ENCODE measurements at regions not wholly inside any gene's neighbourhood (a gene's known extent, or its start where the extent isn't known, plus 50 kb on each side); places are given as distances from the start of the nearest gene placed in this dataset.
"Not testable (repeated sequence)": the region's sequence is repeated elsewhere in the genome, so short reads cannot be mapped to it uniquely, and the experiment has no call there.

DNA sequence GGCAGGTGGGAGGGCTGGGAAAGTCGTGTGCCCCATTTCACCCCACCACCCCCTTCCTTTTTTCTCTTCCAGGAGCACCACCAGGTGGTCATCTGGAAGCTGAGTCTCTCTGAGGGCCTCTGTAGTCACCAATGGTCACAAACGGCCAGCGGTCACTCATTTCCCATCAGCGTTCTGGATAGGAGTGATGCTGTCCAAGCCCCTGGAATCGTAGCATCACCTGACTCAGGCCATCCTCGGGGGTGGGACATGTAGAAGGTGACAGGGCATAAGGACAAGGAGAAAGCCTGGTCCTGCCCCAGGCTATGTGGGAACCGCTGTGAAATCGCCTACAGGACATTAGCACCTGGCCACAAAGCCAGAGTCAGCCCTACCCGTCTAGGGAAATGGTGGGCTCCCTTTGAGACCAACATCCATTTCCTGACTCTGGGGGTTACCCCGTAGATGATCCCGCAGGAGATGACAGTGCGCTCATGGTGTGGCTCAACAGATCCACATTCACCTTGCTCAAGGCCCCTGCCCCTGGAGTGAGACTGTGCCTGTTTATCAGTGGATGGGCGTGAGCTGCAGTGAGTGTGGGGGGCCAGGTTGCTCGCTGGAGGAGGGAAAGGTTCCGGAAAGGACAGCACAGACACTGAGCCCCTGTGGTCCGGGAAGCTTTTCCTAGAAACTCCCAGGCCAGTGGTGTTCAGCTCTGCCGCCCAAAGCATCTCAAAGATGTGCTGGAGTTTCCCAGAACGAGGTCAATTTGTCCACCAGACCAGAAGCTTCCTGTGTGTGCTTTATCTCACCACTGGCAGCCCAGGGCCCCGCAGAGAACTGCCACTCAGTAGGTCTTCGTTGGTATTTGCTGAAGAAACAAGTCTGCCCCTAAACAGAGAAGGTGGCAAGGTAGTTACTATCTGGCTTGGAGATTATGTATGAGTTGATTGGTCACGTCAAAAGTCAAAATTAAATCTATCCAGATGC is 61.1 kb upstream of the UNC5A start:
- DNase-seq (ENCODE audit: unreplicated experiment), result no peak
- peaks cover 6% of the 10 kb centered on the region for H3K4me1 Mint-ChIP-seq (ENCODE audit: insufficient read depth, unreplicated experiment)
- H3K4me3 Mint-ChIP-seq (ENCODE audit: unreplicated experiment), result no peak overlapping the region
- no TSS peak for BruUV-seq (replicated peaks)
- intact Hi-C loops (cut with micrococcal nuclease), result no loop called here
- POLR2A ChIA-PET, result interaction anchor here (0.6 to 0.7 kb wide), 2 partner anchors 17 to 243 kb away, joined by 3 to 4 read pairs; no protein-coding TSS in a partner anchor
- H3K27me3 Mint-ChIP-seq (ENCODE audit: insufficient read depth, unreplicated experiment), result peaks cover 59% of the 10 kb centered on the region
- H3K36me3 Mint-ChIP-seq (ENCODE audit: insufficient read depth, unreplicated experiment), result no peaks in the 10 kb centered on the region
- CTCF ChIA-PET, result interaction anchor here (0.6 kb wide), 1 partner anchor 8 kb away, joined by 5 read pairs; no protein-coding TSS in a partner anchor
- no peak overlapping the region for H3K27ac Mint-ChIP-seq (ENCODE audit: low read depth, unreplicated experiment)
- TF ChIP-seq, protein P1, sequence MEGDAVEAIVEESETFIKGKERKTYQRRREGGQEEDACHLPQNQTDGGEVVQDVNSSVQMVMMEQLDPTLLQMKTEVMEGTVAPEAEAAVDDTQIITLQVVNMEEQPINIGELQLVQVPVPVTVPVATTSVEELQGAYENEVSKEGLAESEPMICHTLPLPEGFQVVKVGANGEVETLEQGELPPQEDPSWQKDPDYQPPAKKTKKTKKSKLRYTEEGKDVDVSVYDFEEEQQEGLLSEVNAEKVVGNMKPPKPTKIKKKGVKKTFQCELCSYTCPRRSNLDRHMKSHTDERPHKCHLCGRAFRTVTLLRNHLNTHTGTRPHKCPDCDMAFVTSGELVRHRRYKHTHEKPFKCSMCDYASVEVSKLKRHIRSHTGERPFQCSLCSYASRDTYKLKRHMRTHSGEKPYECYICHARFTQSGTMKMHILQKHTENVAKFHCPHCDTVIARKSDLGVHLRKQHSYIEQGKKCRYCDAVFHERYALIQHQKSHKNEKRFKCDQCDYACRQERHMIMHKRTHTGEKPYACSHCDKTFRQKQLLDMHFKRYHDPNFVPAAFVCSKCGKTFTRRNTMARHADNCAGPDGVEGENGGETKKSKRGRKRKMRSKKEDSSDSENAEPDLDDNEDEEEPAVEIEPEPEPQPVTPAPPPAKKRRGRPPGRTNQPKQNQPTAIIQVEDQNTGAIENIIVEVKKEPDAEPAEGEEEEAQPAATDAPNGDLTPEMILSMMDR (IDR thresholded peaks at IDR 0.05; ENCODE audit: unreplicated experiment), result no peak
- peaks cover 6% of the 10 kb centered on the region for H3K9me3 Mint-ChIP-seq (ENCODE audit: unreplicated experiment)

DNA sequence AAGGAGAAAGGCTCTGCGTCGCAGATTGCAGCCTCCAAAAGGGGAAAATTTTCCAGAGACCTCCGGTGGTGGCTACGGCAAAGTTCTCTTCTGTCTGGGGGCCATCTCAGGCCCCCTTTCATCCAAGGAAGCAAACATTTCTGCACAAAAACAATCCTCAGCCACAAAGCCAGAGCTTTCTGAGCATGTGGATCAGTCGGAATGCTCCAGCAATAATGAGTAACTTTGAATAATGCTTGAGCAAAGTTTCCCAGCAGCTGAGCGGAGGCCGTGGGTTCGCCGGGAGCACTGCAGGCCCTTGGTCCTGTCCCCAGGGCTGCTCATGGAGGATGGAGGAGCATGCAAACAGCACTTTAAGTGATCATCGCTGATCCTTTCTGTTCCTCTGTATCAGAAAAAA is 60.2 kb upstream of the UNC5A start:
- H3K27ac Mint-ChIP-seq (ENCODE audit: low read depth, unreplicated experiment), result no peak overlapping the region
- BruUV-seq (replicated peaks), result no TSS peak
- H3K4me3 Mint-ChIP-seq (ENCODE audit: unreplicated experiment), result no peak overlapping the region
- no peaks in the 10 kb centered on the region for H3K36me3 Mint-ChIP-seq (ENCODE audit: insufficient read depth, unreplicated experiment)
- POLR2A ChIA-PET, result interaction anchor here (0.7 kb wide), 1 partner anchor 16 kb away, joined by 3 read pairs; no protein-coding TSS in a partner anchor
- H3K9me3 Mint-ChIP-seq (ENCODE audit: unreplicated experiment), result peaks cover 15% of the 10 kb centered on the region
- TF ChIP-seq, protein P1 (IDR thresholded peaks at IDR 0.05; ENCODE audit: unreplicated experiment), result no peak
- CTCF ChIA-PET, result interaction anchor here (1.1 to 1.7 kb wide), 2 partner anchors 91 to 92 kb away, joined by 3 to 4 read pairs; no protein-coding TSS in a partner anchor
- peaks cover 6% of the 10 kb centered on the region for H3K4me1 Mint-ChIP-seq (ENCODE audit: insufficient read depth, unreplicated experiment)
- DNase-seq (ENCODE audit: unreplicated experiment), result no peak
- H3K27me3 Mint-ChIP-seq (ENCODE audit: insufficient read depth, unreplicated experiment), result peaks cover 59% of the 10 kb centered on the region
- intact Hi-C loops (cut with micrococcal nuclease), result no loop called here

DNA sequence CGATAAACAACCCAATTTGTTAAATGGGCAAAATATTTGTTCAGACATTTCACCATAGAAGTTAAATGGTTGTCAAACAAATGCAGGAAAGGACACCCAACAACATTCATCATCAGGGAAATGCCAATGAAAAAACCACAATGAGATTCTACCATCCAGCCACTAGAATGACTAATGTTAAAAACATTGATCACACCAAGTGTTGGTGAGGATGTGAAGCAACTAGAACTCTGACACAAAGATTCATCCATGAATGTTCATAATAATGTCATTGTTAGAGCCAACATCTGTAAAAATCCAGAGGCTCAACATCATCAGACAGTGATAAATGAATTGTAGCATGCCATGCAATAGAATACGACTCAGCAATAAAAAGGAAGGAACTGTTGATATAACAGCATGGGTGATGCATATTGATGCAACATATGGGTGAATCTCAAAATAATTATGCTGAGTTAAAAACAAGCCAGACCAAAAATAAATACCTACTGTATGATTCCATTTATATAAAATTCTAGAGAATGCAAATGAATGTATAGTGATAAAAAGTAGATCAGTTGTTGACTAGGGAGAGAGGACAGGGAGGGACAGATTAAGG is 55.9 kb upstream of the UNC5A start:
- CTCF ChIA-PET, result interaction anchor here (0.8 kb wide), 1 partner anchor 12 kb away, joined by 3 read pairs; no protein-coding TSS in a partner anchor
- Mint-ChIP-seq H3K4me3 (ENCODE audit: unreplicated experiment) (no peak overlapping the region), H3K36me3 (ENCODE audit: insufficient read depth, unreplicated experiment) (no peaks in the 10 kb centered on the region), H3K9me3 (ENCODE audit: unreplicated experiment) (peaks cover 29% of the 10 kb centered on the region), H3K27ac (ENCODE audit: low read depth, unreplicated experiment) (no peak overlapping the region), H3K27me3 (ENCODE audit: insufficient read depth, unreplicated experiment) (peaks cover 68% of the 10 kb centered on the region), H3K4me1 (ENCODE audit: insufficient read depth, unreplicated experiment) (no peaks in the 10 kb centered on the region)
- intact Hi-C loops (cut with micrococcal nuclease), result no loop called here
- no peak for DNase-seq (ENCODE audit: unreplicated experiment)
- BruUV-seq (replicated peaks), result no TSS peak
- TF ChIP-seq, protein P1 (IDR thresholded peaks at IDR 0.05; ENCODE audit: unreplicated experiment), result no peak
- POLR2A ChIA-PET, result no interaction called here

DNA sequence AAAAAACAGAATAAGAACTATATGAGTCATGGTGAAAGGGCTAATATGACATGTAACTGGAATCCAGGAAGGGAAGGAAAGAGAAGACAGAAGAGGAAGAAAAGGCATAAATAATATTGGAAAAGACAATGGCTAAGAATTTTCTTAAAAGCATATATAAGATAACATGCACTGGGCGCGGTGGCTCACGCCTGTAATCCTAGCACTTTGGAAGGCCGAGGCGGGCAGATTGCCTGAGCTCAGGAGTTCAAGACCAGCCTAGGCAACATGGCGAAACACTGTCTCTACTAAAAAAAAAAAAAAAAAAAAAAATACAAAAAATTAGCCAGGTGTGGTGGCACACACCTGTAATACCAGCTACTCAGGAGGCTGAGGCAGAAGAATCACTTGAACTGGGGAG is 54.8 kb upstream of the UNC5A start:
- H3K9me3 Mint-ChIP-seq (ENCODE audit: unreplicated experiment), result peaks cover 29% of the 10 kb centered on the region
- intact Hi-C loops (cut with micrococcal nuclease); H3K36me3 Mint-ChIP-seq (ENCODE audit: insufficient read depth, unreplicated experiment); H3K27ac Mint-ChIP-seq (ENCODE audit: low read depth, unreplicated experiment); DNase-seq (ENCODE audit: unreplicated experiment); BruUV-seq (replicated peaks); H3K4me3 Mint-ChIP-seq (ENCODE audit: unreplicated experiment); H3K4me1 Mint-ChIP-seq (ENCODE audit: insufficient read depth, unreplicated experiment): not testable (repeated sequence)
- H3K27me3 Mint-ChIP-seq (ENCODE audit: insufficient read depth, unreplicated experiment), result peaks cover 65% of the 10 kb centered on the region
- ChIA-PET POLR2A (interaction anchor here (1.2 kb wide), 1 partner anchor 16 kb away, joined by 3 read pairs; no protein-coding TSS in a partner anchor), CTCF (interaction anchor here (2.2 kb wide), 1 partner anchor 95 kb away, joined by 7 read pairs; no protein-coding TSS in a partner anchor)

DNA sequence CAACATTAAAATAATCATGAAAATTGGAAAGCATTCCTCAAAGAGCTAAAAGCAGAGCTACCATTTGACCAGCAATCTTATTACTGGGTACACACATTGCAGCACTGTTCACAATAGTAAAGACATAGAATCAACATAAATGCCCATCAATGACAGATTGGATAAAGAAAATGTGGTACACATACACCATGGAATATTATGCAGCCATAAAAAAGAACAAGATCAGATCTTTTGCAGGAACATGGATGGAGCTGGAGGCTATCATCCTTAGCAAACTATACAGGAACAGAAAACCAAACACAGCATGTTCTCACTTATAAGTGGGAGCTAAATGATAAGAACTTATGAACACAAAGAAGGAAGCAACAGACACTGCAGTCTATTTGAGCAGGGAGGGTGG is 52.8 kb upstream of the UNC5A start:
- H3K9me3 Mint-ChIP-seq (ENCODE audit: unreplicated experiment), result peaks cover 29% of the 10 kb centered on the region
- DNase-seq (ENCODE audit: unreplicated experiment); H3K27ac Mint-ChIP-seq (ENCODE audit: low read depth, unreplicated experiment); BruUV-seq (replicated peaks); H3K36me3 Mint-ChIP-seq (ENCODE audit: insufficient read depth, unreplicated experiment); intact Hi-C loops (cut with micrococcal nuclease); H3K4me1 Mint-ChIP-seq (ENCODE audit: insufficient read depth, unreplicated experiment); H3K4me3 Mint-ChIP-seq (ENCODE audit: unreplicated experiment): not testable (repeated sequence)
- ChIA-PET CTCF (interaction anchor here (0.6 to 2.2 kb wide), 2 partner anchors 8 to 97 kb away, joined by 5 to 7 read pairs; no protein-coding TSS in a partner anchor), POLR2A (interaction anchor here (0.6 to 1.0 kb wide), 2 partner anchors 13 to 17 kb away, joined by 3 read pairs; no protein-coding TSS in a partner anchor)
- H3K27me3 Mint-ChIP-seq (ENCODE audit: insufficient read depth, unreplicated experiment), result peaks cover 61% of the 10 kb centered on the region
